BJ (cell line): ENCODE measurements at regions not wholly inside any gene's neighbourhood (a gene's known extent, or its start where the extent isn't known, plus 50 kb on each side); places are given as distances from the start of the nearest gene placed in this dataset.

Source experiments
- CTCF ChIA-PET: fragments of 350-600 bp; formaldehyde crosslinking; extraction: SDS; loops from one replicate; lab custom pipeline; 2021; ENCODE audit warnings: antibody characterized with exemption, inconsistent platforms; lab: Yijun Ruan, JAX
- POLR2A ChIA-PET: fragments of 300-600 bp; sonication (Branson Sonifier 250); formaldehyde crosslinking; extraction: SDS; loops from one replicate; lab custom pipeline; 2021; ENCODE audit warnings: antibody characterized with exemption; lab: Charles Lee
- DNase-seq: peaks from one replicate; pipeline ENCODE4 v3.0.0-alpha.2; 2011; ENCODE audit warnings: low read depth
- H3K27me3 ChIP-seq: 2 replicates; pipeline ENCODE4 v1.6.0; 2011; ENCODE audit warnings: low read length; ENCODE audit not compliant: control insufficient read depth, insufficient read depth
- H3K36me3 ChIP-seq: 2 replicates; pipeline ENCODE4 v1.5.1; 2011; ENCODE audit warnings: low read length; ENCODE audit not compliant: control insufficient read depth, insufficient read depth
- H3K4me3 ChIP-seq: 2 replicates; pipeline ENCODE4 v1.5.1; 2011; ENCODE audit warnings: low read depth, mild to moderate bottlenecking, control low read depth, low read length
- TF ChIP-seq, protein P1 (sequence below): IDR thresholded peaks from 2 replicates; pipeline ENCODE4 v1.5.1; 2011; ENCODE audit warnings: low read depth, mild to moderate bottlenecking, control low read depth, inconsistent platforms, low read length, moderate library complexity; ENCODE audit not compliant: insufficient read depth

DNA sequence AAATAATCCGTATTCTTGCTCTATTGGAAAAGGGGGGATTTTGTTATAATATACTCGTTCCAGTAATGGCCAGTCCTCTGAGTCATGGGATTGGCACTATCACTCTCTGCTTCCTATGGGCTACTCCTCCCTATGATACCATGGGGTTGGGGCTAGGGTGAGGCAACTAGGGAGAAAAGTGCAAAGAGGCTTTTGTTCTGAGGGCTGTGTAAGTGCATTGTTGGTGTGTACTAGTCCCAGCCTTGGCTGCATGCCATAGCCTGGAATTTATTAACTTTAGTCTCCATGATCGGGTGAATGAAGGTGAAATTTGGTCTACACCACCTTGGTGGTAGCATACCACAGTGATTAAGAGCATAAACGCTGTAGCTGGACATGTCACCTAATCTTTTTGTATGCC lies 247.6 kb downstream of the RPAP3 start:
- peaks cover 7% of the 10 kb centered on the region; the same call in 1 of the 2 replicates for H3K27me3 ChIP-seq
- no peak for DNase-seq
- H3K4me3 ChIP-seq = no peak overlapping the region
- ChIA-PET POLR2A (no interaction called here), CTCF (no interaction called here)
- TF ChIP-seq, protein P1, sequence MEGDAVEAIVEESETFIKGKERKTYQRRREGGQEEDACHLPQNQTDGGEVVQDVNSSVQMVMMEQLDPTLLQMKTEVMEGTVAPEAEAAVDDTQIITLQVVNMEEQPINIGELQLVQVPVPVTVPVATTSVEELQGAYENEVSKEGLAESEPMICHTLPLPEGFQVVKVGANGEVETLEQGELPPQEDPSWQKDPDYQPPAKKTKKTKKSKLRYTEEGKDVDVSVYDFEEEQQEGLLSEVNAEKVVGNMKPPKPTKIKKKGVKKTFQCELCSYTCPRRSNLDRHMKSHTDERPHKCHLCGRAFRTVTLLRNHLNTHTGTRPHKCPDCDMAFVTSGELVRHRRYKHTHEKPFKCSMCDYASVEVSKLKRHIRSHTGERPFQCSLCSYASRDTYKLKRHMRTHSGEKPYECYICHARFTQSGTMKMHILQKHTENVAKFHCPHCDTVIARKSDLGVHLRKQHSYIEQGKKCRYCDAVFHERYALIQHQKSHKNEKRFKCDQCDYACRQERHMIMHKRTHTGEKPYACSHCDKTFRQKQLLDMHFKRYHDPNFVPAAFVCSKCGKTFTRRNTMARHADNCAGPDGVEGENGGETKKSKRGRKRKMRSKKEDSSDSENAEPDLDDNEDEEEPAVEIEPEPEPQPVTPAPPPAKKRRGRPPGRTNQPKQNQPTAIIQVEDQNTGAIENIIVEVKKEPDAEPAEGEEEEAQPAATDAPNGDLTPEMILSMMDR = no peak
- H3K36me3 ChIP-seq = no peaks in the 10 kb centered on the region

GRCh38 chr12:47449797-47450196 lies 256.0 kb downstream of the RPAP3 start:
- POLR2A ChIA-PET = no interaction called here
- DNase-seq = no peak
- H3K4me3 ChIP-seq = no peak overlapping the region
- 0 out of 2 replicates have a peak, but pooled peaks cover 2% of the 10 kb centered on the region for H3K27me3 ChIP-seq
- TF ChIP-seq, protein P1 = no peak
- CTCF ChIA-PET = no interaction called here
- no peaks in the 10 kb centered on the region for H3K36me3 ChIP-seq

DNA sequence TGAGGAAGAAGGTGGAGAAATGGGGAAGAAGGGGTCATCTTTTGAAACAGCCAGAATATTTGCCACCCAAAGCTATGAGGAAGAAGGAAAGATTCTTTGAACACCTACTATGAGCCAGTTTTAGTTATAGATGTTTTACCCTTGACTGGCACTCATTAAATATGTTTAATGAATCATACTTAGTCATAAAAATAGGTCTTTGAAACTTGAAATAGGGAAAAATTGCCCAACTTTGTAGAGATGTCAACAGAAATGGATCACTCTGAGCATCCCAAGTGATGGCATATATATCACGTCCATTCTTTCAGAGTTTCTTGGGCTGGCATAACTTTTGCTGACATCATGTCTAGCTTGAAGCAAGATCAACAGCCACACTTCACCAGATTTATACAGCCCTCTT lies 263.5 kb downstream of the RPAP3 start:
- DNase-seq = no peak
- no peak overlapping the region for H3K4me3 ChIP-seq
- POLR2A ChIA-PET = no interaction called here
- TF ChIP-seq, protein P1 = no peak
- H3K36me3 ChIP-seq = no peaks in the 10 kb centered on the region
- CTCF ChIA-PET = interaction anchor here (1.2 kb wide), 1 partner anchor 18 kb away, joined by 3 read pairs; no protein-coding TSS in a partner anchor
- H3K27me3 ChIP-seq = no peaks in the 10 kb centered on the region

DNA sequence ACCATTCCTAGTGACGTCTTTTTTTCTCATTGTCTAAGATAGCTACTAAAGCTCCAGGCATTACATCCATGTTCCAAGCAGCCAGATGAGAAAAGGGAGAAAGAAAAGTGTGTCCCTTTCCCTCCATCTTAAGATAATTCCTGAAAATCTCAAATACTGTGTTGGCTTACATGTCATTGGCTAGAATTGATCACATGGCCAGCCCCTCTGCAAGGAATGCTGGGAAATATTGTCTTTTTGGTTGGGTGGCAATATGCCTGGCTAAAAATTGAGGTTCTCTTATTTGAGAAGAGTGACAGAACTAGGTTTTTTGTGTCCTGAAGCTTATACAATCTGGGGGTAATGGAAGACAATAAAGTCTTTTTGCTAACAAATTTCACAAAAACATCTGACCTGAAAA lies 264.3 kb downstream of the RPAP3 start:
- TF ChIP-seq, protein P1 = no peak
- Histone ChIP-seq H3K36me3 (no peaks in the 10 kb centered on the region), H3K27me3 (no peaks in the 10 kb centered on the region), H3K4me3 (no peak overlapping the region)
- POLR2A ChIA-PET = no interaction called here
- CTCF ChIA-PET = no interaction called here
- no peak for DNase-seq

DNA sequence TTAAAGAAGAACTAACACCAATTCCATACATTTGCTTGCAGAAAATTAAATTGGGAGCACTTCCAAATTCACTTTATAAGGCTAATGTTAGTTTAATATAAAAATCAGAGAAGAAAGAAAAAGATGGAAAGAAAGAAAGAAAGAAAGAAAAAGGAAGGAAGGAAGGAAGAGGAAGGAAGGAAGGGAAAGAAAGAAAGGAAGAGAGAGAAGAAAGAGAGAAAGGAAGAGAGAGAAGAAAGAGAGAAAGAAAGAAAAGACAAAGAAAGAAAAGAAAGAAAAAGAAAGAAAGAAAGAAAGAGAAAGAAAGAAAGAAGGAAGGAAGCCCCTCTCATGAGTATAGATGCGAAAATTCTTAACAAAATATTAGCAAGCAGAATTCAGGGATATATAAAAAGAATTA lies 267.7 kb downstream of the RPAP3 start:
- no peak for DNase-seq
- ChIA-PET POLR2A (no interaction called here), CTCF (no interaction called here)
- H3K4me3 ChIP-seq = no peak overlapping the region
- no peaks in the 10 kb centered on the region for H3K27me3 ChIP-seq
- TF ChIP-seq, protein P1 = no peak
- H3K36me3 ChIP-seq = no peaks in the 10 kb centered on the region
